ENCODE measurements at regions not wholly inside any gene's neighbourhood (a gene's known extent, or its start where the extent isn't known, plus 50 kb on each side); places are given as distances from the start of the nearest gene placed in this dataset.

GRCh38 chr5:53418409-53418808 lies 62.0 kb upstream of the FST start:
- TF ChIP-seq, protein P1, sequence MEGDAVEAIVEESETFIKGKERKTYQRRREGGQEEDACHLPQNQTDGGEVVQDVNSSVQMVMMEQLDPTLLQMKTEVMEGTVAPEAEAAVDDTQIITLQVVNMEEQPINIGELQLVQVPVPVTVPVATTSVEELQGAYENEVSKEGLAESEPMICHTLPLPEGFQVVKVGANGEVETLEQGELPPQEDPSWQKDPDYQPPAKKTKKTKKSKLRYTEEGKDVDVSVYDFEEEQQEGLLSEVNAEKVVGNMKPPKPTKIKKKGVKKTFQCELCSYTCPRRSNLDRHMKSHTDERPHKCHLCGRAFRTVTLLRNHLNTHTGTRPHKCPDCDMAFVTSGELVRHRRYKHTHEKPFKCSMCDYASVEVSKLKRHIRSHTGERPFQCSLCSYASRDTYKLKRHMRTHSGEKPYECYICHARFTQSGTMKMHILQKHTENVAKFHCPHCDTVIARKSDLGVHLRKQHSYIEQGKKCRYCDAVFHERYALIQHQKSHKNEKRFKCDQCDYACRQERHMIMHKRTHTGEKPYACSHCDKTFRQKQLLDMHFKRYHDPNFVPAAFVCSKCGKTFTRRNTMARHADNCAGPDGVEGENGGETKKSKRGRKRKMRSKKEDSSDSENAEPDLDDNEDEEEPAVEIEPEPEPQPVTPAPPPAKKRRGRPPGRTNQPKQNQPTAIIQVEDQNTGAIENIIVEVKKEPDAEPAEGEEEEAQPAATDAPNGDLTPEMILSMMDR (conservative IDR thresholded peaks at IDR 0.05; ENCODE audit: low read length) = no peak
- TF ChIP-seq EZH2phosphoT487 (IDR thresholded peaks at IDR 0.05; ENCODE audit: borderline replicate concordance, low read depth, low read length) = no peak

Measured in OCI-LY7 (cell line).